ENCODE measurements at regions not wholly inside any gene's neighbourhood (a gene's known extent, or its start where the extent isn't known, plus 50 kb on each side); places are given as distances from the start of the nearest gene placed in this dataset.

GRCh38 chr4:106601519-106601918 lies 232.9 kb upstream of the GIMD1 start:
- H3K36me3 ChIP-seq (ENCODE audit: control insufficient read depth, insufficient read depth, low read length): no peaks in the 10 kb centered on the region
- H3K4me1 ChIP-seq (ENCODE audit: control insufficient read depth, insufficient read depth, low read length): no peaks in the 10 kb centered on the region
- H3K9ac ChIP-seq (ENCODE audit: low read depth, low read length): no peak overlapping the region
- H3K4me3 ChIP-seq (ENCODE audit: low read depth, low read length): no peak overlapping the region
- H3K27ac ChIP-seq (ENCODE audit: low read depth, low read length): no peak overlapping the region
- H3K27me3 ChIP-seq (ENCODE audit: control insufficient read depth, insufficient read depth, low read length): no peaks in the 10 kb centered on the region
- H3K9me3 ChIP-seq (ENCODE audit: control insufficient read depth, insufficient read depth, low read length): no peaks in the 10 kb centered on the region

GRCh38 chr4:106595906-106596305 lies 227.3 kb upstream of the GIMD1 start:
- H3K9me3 ChIP-seq (ENCODE audit: control insufficient read depth, insufficient read depth, low read length): no peaks in the 10 kb centered on the region
- no peak overlapping the region for H3K9ac ChIP-seq (ENCODE audit: low read depth, low read length)

DNA sequence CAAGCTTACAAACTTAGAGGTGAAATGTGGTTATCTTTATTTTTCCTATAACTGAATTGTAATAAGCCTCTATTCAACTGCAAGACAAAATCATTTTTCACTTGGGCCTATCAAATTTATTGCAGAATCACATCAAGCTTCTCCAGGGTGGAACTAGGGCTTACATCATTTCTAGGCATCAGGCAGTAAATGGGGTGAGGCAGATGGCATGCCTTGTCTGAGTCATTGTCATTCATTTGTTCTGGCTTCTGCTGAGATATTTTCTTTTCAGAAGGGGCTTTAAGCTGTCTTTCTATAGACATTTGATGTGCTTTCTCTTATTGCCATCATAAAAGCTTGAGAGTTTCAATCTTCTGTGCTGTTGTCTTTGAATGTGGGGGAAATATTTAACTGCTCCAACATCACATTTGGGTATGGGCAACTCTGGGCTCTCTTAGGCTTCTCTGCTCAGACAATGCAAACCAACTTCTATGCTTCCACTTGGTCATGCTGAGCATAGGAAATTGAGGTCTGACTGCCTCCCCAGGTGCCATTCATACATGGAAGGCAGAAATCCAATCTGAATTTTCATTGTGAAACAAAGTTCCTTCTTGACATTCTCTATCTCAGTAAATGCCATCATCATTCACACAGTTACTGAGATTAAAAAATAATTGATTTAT lies 225.8 kb upstream of the GIMD1 start:
- H3K4me3 ChIP-seq (ENCODE audit: low read depth, low read length): no peak overlapping the region
- H3K27me3 ChIP-seq (ENCODE audit: control insufficient read depth, insufficient read depth, low read length): no peaks in the 10 kb centered on the region

More at GRCh38 chr4:106595906-106596305, 227.3 kb upstream of the GIMD1 start:
- Histone ChIP-seq H3K27me3 (ENCODE audit: control insufficient read depth, insufficient read depth, low read length) (no peaks in the 10 kb centered on the region), H3K4me1 (ENCODE audit: control insufficient read depth, insufficient read depth, low read length) (peaks cover 5% of the 10 kb centered on the region), H3K4me3 (ENCODE audit: low read depth, low read length) (no peak overlapping the region), H3K36me3 (ENCODE audit: control insufficient read depth, insufficient read depth, low read length) (no peaks in the 10 kb centered on the region), H3K27ac (ENCODE audit: low read depth, low read length) (no peak overlapping the region)

DNA sequence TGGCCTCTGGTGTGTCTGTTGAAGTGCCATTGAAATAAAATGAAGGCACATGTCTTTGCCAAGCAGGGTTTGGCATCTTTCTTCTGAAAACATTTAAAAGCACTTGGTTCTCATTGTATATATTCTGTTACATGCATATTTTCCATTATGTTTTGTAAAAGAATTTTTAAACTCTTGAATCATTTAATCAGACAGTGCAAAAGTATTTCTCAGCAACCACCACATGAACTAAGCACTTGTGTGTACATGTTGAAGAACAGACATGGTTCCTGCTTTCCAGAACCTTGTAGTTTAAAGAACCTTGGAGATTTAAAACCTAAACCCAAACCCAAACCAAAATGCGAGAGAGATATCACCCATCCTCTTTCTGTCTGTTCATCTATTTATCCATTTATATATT lies 220.3 kb upstream of the GIMD1 start:
- H3K27ac ChIP-seq (ENCODE audit: low read depth, low read length): no peak overlapping the region
- no peak overlapping the region for H3K9ac ChIP-seq (ENCODE audit: low read depth, low read length)
- no peak overlapping the region for H3K4me3 ChIP-seq (ENCODE audit: low read depth, low read length)
- H3K9me3 ChIP-seq (ENCODE audit: control insufficient read depth, insufficient read depth, low read length): no peaks in the 10 kb centered on the region
- no peaks in the 10 kb centered on the region for H3K36me3 ChIP-seq (ENCODE audit: control insufficient read depth, insufficient read depth, low read length)
- 0 out of 2 replicates have a peak, but pooled peaks cover 5% of the 10 kb centered on the region for H3K4me1 ChIP-seq (ENCODE audit: control insufficient read depth, insufficient read depth, low read length)
- H3K27me3 ChIP-seq (ENCODE audit: control insufficient read depth, insufficient read depth, low read length): no peaks in the 10 kb centered on the region

More for the DNA sequence above, 225.8 kb upstream of the GIMD1 start:
- H3K9me3 ChIP-seq (ENCODE audit: control insufficient read depth, insufficient read depth, low read length): no peaks in the 10 kb centered on the region
- H3K36me3 ChIP-seq (ENCODE audit: control insufficient read depth, insufficient read depth, low read length): no peaks in the 10 kb centered on the region
- H3K4me1 ChIP-seq (ENCODE audit: control insufficient read depth, insufficient read depth, low read length): peaks cover 5% of the 10 kb centered on the region
- no peak overlapping the region for H3K9ac ChIP-seq (ENCODE audit: low read depth, low read length)
- no peak overlapping the region for H3K27ac ChIP-seq (ENCODE audit: low read depth, low read length)

DNA sequence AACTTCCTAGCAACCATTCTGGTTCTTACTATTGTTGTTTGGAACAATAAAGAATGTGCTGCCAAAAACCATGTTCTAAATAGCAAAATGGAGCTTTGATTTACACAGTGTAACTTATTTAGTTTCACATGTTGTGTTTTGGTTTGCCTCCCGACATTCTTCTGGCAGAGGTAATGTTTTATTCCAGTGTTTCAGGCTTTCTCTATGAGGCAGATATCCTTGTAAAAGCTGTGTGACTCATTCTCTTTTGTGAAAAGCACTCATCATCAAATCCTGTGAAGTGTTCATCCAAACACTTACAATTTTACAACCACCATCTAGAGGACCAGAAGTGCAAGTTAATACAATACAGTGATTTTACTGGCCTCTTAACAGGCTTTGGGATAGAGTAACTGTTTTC lies 219.0 kb upstream of the GIMD1 start:
- Histone ChIP-seq H3K27me3 (ENCODE audit: control insufficient read depth, insufficient read depth, low read length) (no peaks in the 10 kb centered on the region), H3K36me3 (ENCODE audit: control insufficient read depth, insufficient read depth, low read length) (no peaks in the 10 kb centered on the region), H3K27ac (ENCODE audit: low read depth, low read length) (no peak overlapping the region), H3K9ac (ENCODE audit: low read depth, low read length) (no peak overlapping the region), H3K4me3 (ENCODE audit: low read depth, low read length) (no peak overlapping the region), H3K4me1 (ENCODE audit: control insufficient read depth, insufficient read depth, low read length) (peaks cover 7% of the 10 kb centered on the region; the same call in 1 of the 2 replicates), H3K9me3 (ENCODE audit: control insufficient read depth, insufficient read depth, low read length) (no peaks in the 10 kb centered on the region)

- Histone ChIP-seq H3K4me1 (ENCODE audit: control insufficient read depth, insufficient read depth, low read length) (peaks cover 7% of the 10 kb centered on the region; the same call in 1 of the 2 replicates), H3K9me3 (ENCODE audit: control insufficient read depth, insufficient read depth, low read length) (no peaks in the 10 kb centered on the region), H3K9ac (ENCODE audit: low read depth, low read length) (no peak overlapping the region), H3K4me3 (ENCODE audit: low read depth, low read length) (no peak overlapping the region), H3K27ac (ENCODE audit: low read depth, low read length) (no peak overlapping the region), H3K36me3 (ENCODE audit: control insufficient read depth, insufficient read depth, low read length) (no peaks in the 10 kb centered on the region), H3K27me3 (ENCODE audit: control insufficient read depth, insufficient read depth, low read length) (no peaks in the 10 kb centered on the region)
Observed at GRCh38 chr4:106585915-106586349, 217.4 kb upstream of the GIMD1 start.

DNA sequence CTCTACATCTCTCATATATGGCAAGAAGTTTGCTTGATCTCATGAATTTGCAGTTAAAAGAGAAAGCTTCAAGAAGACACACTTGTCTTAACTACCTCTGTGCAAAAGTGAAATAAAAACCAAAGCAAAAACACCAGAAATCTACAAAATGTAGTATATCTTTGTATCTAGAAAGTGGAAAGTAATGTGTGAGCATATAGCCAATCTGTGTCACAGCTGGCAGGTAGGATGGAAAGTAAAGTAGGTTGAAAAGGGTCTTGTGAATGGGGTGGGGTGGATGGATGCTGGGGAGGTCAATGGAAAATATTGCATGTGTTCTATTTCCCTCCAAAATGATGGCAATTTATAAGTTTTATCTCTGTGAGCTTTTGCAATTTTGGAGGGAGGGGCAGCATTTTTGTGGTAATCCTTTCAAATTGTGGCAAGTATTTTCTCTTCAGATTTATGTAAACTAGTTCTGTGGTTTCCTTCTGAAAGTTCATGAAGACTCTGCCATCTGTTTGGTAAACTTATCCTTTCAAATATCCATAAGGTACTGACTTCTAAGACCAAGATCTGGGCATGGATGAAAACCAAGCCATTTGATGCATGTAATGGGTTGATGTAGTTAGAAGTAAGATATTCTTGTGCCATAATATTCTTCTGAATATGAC lies 215.9 kb upstream of the GIMD1 start:
- H3K27ac ChIP-seq (ENCODE audit: low read depth, low read length): peak overlapping the region; percentile 76
- no peak overlapping the region for H3K4me3 ChIP-seq (ENCODE audit: low read depth, low read length)
- peaks cover 7% of the 10 kb centered on the region; the same call in 1 of the 2 replicates for H3K4me1 ChIP-seq (ENCODE audit: control insufficient read depth, insufficient read depth, low read length)

DNA sequence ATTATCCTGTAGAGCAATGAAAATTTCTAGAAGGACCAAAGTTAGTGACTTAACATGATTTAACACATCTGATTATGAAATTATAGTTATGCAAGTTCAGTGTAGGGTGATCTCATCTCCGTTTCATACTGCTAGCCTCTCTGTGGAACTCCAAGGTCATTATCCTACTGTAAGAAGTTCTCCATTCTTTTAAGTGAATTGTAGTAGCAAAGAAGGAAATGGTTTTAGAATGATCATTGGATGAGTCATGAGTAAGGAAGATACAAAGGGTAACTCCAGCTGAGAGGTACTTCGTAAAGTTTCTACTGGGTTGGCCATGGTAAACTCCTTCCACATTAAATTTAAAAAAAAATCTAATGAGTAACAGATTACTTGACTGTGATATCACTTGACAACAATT lies 215.0 kb upstream of the GIMD1 start:
- no peaks in the 10 kb centered on the region for H3K36me3 ChIP-seq (ENCODE audit: control insufficient read depth, insufficient read depth, low read length)
- no peak overlapping the region for H3K9ac ChIP-seq (ENCODE audit: low read depth, low read length)
- H3K4me3 ChIP-seq (ENCODE audit: low read depth, low read length): no peak overlapping the region
- peaks cover 7% of the 10 kb centered on the region; the same call in 1 of the 2 replicates for H3K4me1 ChIP-seq (ENCODE audit: control insufficient read depth, insufficient read depth, low read length)
- peak overlapping the region; percentile 76 for H3K27ac ChIP-seq (ENCODE audit: low read depth, low read length)
- H3K9me3 ChIP-seq (ENCODE audit: control insufficient read depth, insufficient read depth, low read length): no peaks in the 10 kb centered on the region
- H3K27me3 ChIP-seq (ENCODE audit: control insufficient read depth, insufficient read depth, low read length): no peaks in the 10 kb centered on the region

More for the DNA sequence above, 215.9 kb upstream of the GIMD1 start:
- Histone ChIP-seq H3K9me3 (ENCODE audit: control insufficient read depth, insufficient read depth, low read length) (no peaks in the 10 kb centered on the region), H3K27me3 (ENCODE audit: control insufficient read depth, insufficient read depth, low read length) (no peaks in the 10 kb centered on the region), H3K9ac (ENCODE audit: low read depth, low read length) (no peak overlapping the region), H3K36me3 (ENCODE audit: control insufficient read depth, insufficient read depth, low read length) (no peaks in the 10 kb centered on the region)

GRCh38 chr4:106583108-106583507 lies 214.5 kb upstream of the GIMD1 start:
- Histone ChIP-seq H3K4me1 (ENCODE audit: control insufficient read depth, insufficient read depth, low read length) (peaks cover 7% of the 10 kb centered on the region; the same call in 1 of the 2 replicates), H3K27me3 (ENCODE audit: control insufficient read depth, insufficient read depth, low read length) (no peaks in the 10 kb centered on the region), H3K9ac (ENCODE audit: low read depth, low read length) (no peak overlapping the region), H3K36me3 (ENCODE audit: control insufficient read depth, insufficient read depth, low read length) (no peaks in the 10 kb centered on the region), H3K27ac (ENCODE audit: low read depth, low read length) (peak overlapping the region; percentile 76), H3K9me3 (ENCODE audit: control insufficient read depth, insufficient read depth, low read length) (no peaks in the 10 kb centered on the region), H3K4me3 (ENCODE audit: low read depth, low read length) (no peak overlapping the region)

DNA sequence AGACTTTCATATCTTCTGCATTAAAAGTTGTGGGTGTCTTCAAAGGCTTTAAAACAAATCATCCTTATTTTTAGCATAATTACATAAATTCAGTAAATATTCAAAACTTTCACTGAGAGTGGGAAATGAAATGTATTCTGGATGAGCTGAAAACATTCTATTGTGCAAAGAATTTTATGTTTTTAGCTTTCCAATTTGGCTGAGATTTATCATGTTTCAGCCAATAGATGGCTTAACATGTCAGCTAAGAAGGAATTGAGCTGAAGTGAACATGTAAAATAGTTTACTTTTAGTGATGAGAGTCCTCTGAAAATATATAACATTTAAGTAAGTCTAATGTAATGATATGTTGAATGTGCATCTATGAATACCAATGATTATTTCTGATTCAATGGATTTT lies 213.5 kb upstream of the GIMD1 start:
- Histone ChIP-seq H3K4me1 (ENCODE audit: control insufficient read depth, insufficient read depth, low read length) (peaks cover 7% of the 10 kb centered on the region; the same call in 1 of the 2 replicates), H3K27me3 (ENCODE audit: control insufficient read depth, insufficient read depth, low read length) (no peaks in the 10 kb centered on the region), H3K4me3 (ENCODE audit: low read depth, low read length) (no peak overlapping the region), H3K9ac (ENCODE audit: low read depth, low read length) (no peak overlapping the region), H3K27ac (ENCODE audit: low read depth, low read length) (no peak overlapping the region), H3K36me3 (ENCODE audit: control insufficient read depth, insufficient read depth, low read length) (no peaks in the 10 kb centered on the region), H3K9me3 (ENCODE audit: control insufficient read depth, insufficient read depth, low read length) (no peaks in the 10 kb centered on the region)

- H3K36me3 ChIP-seq (ENCODE audit: control insufficient read depth, insufficient read depth, low read length): no peaks in the 10 kb centered on the region
- peaks cover 6% of the 10 kb centered on the region; the same call in 1 of the 2 replicates for H3K4me1 ChIP-seq (ENCODE audit: control insufficient read depth, insufficient read depth, low read length)
- no peak overlapping the region for H3K4me3 ChIP-seq (ENCODE audit: low read depth, low read length)
- no peaks in the 10 kb centered on the region for H3K9me3 ChIP-seq (ENCODE audit: control insufficient read depth, insufficient read depth, low read length)
- no peak overlapping the region for H3K27ac ChIP-seq (ENCODE audit: low read depth, low read length)
- H3K27me3 ChIP-seq (ENCODE audit: control insufficient read depth, insufficient read depth, low read length): no peaks in the 10 kb centered on the region
- no peak overlapping the region for H3K9ac ChIP-seq (ENCODE audit: low read depth, low read length)
Observed at GRCh38 chr4:106579236-106579635, 210.7 kb upstream of the GIMD1 start.
